ENCODE measurements at regions not wholly inside any gene's neighbourhood (a gene's known extent, or its start where the extent isn't known, plus 50 kb on each side); places are given as distances from the start of the nearest gene placed in this dataset.
A peak's percentile ranks its signal among the peaks of the same experiment; 100 is the strongest.
"Not testable (repeated sequence)": the region's sequence is repeated elsewhere in the genome, so short reads cannot be mapped to it uniquely, and the experiment has no call there.

- no peak for DNase-seq
Observed at GRCh38 chr16:46519063-46519462, 102.1 kb downstream of the SHCBP1 start.

GRCh38 chr16:46496701-46497100, 124.5 kb downstream of the SHCBP1 start:
- no peak for DNase-seq

DNA sequence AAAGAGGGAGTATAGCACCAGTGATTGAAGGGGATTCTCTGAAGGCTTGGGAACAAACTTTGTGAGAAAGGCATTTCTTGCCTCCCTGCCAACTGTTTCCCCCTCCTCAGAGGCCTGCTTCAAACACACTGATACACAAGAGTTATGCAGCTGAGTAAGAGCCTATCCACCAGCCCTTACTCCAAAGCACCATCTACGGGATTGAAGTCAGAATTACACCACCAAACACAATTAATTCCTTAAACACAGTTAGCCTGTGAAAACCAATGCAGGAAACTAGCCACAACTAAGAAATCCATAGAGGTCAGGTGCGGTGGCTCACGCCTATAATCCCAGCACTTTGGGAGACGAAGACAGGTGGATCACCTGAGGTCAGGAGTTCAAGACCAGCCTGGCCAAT, 138.3 kb downstream of the SHCBP1 start:
- peak; percentile 2 for DNase-seq

DNA sequence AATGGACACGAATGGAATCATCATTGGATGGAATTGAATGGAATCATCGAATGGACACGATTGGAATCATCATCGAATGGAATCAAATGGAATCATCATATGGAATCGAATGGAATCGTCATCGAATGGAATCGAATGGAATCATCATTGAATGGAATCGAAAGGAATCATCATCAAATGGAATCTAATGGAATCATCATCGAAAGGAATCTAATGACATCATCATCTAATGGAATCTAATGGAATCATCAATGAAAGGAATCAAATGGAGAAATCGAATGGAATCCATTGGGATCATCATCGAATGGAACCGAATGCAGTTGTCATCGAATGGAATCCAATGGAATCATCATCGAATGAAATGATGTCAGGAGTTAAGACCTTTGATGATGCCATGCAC, 154.9 kb downstream of the SHCBP1 start:
- DNase-seq = no peak

GRCh38 chr16:46454801-46455200, 166.4 kb downstream of the SHCBP1 start:
- not testable (repeated sequence) for DNase-seq

GRCh38 chr16:46428108-46429061, 192.8 kb downstream of the SHCBP1 start:
- DNase-seq = no peak

GRCh38 chr16:46427340-46428107, 193.7 kb downstream of the SHCBP1 start:
- DNase-seq = no peak

DNA sequence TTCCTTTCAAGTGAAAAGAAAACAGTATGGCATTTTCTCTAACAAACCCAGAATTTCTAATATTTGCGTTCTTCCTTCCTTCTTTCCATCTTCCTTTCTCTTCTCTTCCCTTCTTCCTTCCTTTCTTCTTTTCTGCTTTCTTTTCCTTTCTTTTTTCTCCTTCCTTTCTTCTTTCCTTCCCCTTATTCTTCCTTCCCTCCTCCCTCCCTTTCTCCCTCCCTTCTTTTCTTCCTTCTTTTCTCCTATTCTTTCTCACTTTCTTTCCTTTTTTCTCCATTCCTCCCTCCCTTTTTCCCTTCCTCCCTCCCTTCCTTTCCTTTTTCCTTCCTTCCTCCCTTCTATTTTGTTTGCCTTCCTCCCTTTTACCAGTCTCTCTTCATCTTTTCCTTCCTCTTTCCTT, 194.8 kb downstream of the SHCBP1 start:
- no peak for DNase-seq

GRCh38 chr16:46404028-46404427, 217.2 kb downstream of the SHCBP1 start:
- DNase-seq = no peak

GRCh38 chr16:46398559-46398958, 222.6 kb downstream of the SHCBP1 start:
- not testable (repeated sequence) for DNase-seq

- DNase-seq = not testable (repeated sequence)
Observed at GRCh38 chr16:46396883-46397270, 224.3 kb downstream of the SHCBP1 start.

- not testable (repeated sequence) for DNase-seq
Observed at GRCh38 chr16:46396131-46396882, 224.9 kb downstream of the SHCBP1 start.

DNA sequence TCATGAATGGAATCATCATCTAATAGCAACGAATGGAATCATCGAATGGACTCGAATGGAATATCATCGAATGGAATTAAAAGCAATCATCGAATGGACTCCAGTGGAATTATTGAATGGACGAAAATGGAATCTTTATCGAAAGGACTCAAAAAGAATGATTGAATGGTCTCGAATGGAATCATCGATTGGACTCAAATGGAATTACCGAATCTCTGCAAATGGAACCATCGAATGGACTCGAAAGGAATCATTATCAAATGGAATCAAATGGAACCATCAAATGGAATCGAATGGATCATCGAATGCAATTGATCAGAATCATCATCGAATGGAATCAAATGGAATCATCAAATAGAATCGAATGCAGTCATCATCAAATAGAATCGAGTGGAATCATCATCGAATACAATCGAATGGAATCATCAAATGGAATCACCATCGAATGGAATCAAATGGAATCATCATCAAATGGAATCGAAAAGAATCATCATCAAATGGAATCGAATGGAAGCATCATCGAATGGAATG, 225.7 kb downstream of the SHCBP1 start:
- DNase-seq = not testable (repeated sequence)

DNA sequence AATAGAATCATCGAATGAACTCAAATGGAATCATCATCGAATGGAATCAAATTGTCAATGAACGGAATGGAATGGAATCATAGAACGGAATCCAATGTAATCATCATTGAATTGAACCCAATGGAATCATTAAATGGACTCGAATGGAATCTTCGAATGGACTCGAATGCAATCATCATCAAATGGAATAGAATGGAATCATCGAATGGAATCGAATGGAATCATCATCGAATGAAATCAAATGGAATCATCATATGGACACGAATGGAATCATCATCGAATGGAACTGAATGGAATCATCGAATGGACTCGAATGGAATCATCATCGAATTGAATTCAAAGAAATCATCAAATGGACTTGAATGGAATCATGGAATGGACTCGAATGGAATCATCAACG, 226.2 kb downstream of the SHCBP1 start:
- not testable (repeated sequence) for DNase-seq

GRCh38 chr16:46394149-46394548, 227.0 kb downstream of the SHCBP1 start:
- not testable (repeated sequence) for DNase-seq

DNA sequence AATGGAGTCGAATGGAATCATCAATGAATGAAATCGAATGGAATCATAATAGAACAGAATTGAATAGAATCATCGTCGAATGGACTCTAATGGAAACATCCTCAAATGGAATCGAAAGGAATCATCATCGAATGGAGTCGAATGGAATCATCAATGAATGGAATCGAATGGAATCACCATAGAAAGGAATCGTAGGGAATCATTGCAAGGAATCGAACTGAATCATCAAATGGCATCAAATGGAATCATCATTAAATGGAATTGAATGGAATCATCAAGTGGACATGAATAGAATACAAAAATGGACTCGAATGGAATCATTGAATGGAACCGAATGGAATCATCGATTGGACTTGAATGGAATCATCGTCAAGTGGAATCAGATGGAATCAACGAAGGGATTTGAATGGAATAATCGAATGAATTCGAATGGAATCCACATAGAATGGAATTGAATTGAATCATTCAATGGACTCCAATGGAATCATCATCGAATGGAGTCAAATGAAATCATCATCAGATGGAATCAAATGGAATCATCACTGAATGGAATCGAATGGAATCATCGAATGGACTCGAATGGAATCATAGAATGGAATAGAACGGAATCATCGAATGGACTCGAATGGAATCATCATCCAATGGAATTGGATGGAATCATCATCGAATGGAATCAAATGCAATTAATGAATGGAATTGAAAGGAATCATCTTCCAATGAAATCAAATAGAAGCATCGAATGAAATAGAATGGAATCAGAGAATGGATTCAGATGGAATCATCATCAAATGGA, 228.1 kb downstream of the SHCBP1 start:
- DNase-seq = not testable (repeated sequence)

- not testable (repeated sequence) for DNase-seq
Observed at GRCh38 chr16:46390660-46391462, 230.3 kb downstream of the SHCBP1 start.

GRCh38 chr16:46389561-46390041, 231.6 kb downstream of the SHCBP1 start:
- not testable (repeated sequence) for DNase-seq

- not testable (repeated sequence) for DNase-seq
Observed at GRCh38 chr16:46388939-46389491, 232.2 kb downstream of the SHCBP1 start.

GRCh38 chr16:46388354-46388753, 232.8 kb downstream of the SHCBP1 start:
- DNase-seq = not testable (repeated sequence)
